ENCODE measurements at regions not wholly inside any gene's neighbourhood (a gene's known extent, or its start where the extent isn't known, plus 50 kb on each side); places are given as distances from the start of the nearest gene placed in this dataset.

DNA sequence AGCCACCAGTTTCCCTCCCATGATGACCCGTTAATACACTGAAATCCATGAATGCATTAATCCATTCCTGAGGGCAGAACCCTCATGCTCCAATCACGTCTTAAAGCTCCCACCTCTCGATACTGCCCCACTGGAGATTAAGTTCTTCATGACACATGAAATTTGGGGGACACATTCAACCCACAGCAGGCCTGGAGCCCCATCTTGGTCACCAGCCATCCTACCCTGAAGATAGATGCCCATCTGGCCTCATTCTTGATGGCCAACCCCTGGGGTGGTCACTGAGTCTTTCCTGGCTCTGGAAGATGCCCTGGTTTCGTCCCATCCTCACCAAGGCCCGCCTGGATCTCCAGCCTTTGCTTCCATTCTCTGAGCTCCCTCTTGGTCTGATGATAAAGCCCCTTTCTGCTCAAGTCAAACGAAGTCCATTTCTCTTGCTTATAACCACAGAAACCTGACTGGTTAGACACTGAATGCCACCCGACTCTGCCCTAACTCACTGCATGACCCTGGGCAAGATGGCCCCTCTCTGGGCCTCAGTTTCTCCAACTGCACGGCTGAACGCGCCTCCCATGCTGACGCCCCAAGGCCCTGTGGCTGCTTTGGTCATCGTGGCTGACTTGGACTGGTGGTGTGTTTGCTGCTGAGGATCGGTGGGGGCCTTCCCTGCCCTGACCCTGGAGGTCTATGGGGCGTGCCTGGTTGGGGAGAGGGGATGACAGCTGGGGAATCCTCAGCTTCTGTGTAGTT lies 138.4 kb upstream of the IER5L start:
- TF ChIP-seq, protein P1, sequence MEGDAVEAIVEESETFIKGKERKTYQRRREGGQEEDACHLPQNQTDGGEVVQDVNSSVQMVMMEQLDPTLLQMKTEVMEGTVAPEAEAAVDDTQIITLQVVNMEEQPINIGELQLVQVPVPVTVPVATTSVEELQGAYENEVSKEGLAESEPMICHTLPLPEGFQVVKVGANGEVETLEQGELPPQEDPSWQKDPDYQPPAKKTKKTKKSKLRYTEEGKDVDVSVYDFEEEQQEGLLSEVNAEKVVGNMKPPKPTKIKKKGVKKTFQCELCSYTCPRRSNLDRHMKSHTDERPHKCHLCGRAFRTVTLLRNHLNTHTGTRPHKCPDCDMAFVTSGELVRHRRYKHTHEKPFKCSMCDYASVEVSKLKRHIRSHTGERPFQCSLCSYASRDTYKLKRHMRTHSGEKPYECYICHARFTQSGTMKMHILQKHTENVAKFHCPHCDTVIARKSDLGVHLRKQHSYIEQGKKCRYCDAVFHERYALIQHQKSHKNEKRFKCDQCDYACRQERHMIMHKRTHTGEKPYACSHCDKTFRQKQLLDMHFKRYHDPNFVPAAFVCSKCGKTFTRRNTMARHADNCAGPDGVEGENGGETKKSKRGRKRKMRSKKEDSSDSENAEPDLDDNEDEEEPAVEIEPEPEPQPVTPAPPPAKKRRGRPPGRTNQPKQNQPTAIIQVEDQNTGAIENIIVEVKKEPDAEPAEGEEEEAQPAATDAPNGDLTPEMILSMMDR (IDR thresholded peaks at IDR 0.05) = no peak
- TF ChIP-seq ZFX (IDR thresholded peaks at IDR 0.05; ENCODE audit: borderline replicate concordance) = no peak
- no peak overlapping the region for H3K27ac ChIP-seq

DNA sequence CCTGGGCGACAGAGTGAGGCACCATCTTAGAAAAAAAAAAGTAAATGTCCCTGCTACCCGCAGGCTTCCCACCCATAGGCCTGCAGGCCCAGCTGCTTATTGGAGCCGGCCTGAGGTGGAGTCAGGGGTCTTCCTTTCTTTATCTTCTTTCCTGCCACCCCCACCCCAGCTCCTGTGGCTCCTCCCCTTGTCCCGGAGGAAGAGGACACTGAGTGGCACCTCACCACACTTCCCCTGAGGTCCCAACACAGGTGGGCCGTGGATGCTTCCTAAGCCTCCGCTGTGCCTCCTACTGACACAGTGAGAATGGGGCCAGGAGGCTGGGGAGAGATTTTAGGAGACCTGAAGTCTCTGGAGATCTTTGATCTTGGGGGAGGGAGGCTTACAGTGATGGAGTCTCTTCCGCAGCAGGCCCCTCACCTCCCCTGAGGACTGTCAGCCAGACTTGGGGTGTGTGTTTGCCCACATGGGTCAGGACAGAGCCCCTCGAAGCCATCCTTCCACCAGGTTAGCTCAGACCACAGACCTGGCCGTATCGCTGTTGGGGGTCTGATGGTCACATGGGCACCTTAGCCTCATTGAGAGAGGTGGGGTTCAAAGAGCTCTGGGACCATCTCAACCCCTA lies 135.4 kb upstream of the IER5L start:
- no peak overlapping the region for H3K27ac ChIP-seq

DNA sequence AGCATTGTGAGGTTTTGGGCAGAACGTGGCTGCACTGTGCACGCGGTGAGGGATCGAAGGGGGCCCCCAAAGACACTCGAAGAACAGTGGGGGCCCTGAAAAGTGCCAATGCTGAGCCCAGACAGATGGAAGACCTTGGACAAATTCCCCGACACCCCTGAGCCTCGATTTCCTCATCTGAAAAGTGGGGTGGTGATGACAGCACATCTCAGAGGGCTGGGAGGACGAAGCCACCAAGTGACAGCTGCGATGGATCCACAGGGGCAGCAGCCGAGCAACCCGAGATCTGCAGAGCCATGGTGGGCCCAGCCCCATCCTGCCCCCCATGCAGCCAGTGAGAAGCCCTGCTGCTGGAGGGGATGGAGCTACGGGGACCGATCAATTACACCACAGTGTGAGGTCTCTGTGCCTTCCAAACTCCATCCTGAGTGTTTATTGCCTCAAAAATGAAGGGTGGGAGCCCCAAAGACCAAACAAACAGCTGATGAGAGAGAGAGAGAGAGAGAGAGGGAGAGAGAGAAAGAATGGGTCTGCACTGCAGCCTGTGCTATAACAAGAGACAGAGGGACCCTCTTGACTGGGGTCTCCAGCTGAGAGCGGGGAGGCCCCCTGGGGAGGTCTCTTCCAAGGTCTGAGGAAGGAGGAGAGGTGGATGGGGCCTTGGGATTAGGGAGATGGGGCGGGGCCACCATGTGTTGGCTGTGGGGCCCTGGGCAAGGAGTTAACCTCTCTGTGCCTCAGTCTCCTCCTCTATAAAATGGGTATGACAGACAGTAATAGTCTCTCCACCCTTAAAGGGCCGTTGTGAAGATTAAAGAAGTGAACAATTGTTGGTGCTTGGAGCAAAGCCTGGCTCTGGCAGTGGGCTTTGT lies 134.4 kb upstream of the IER5L start:
- no peak for TF ChIP-seq ZFX (IDR thresholded peaks at IDR 0.05; ENCODE audit: borderline replicate concordance)
- TF ChIP-seq, protein P1 (IDR thresholded peaks at IDR 0.05) = no peak
- no peak overlapping the region for H3K27ac ChIP-seq

More for the DNA sequence above, 135.4 kb upstream of the IER5L start:
- TF ChIP-seq, protein P1 (IDR thresholded peaks at IDR 0.05) = no peak
- TF ChIP-seq ZFX (IDR thresholded peaks at IDR 0.05; ENCODE audit: borderline replicate concordance) = no peak

DNA sequence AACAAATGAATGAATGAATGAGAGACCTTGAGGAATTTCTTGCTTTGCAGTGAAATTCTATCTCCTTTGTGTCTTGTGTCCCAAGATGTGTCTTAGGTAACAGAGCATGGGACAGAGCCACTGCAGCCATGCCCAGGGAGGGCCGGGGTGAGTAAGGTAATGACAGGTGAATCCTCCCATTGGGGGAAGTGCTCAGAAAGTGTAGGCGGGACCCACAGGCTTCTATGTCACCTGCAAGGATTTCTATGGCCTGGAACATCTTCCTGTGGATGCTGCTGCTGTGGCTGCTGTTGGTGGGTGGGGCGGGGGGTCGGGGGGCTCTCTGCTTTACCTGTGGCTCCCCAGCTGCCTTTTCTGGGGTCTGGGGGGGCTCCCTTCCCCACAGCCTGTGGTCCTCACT lies 133.6 kb upstream of the IER5L start:
- TF ChIP-seq, protein P1 (IDR thresholded peaks at IDR 0.05) = no peak
- no peak for TF ChIP-seq ZFX (IDR thresholded peaks at IDR 0.05; ENCODE audit: borderline replicate concordance)
- H3K27ac ChIP-seq = no peak overlapping the region

DNA sequence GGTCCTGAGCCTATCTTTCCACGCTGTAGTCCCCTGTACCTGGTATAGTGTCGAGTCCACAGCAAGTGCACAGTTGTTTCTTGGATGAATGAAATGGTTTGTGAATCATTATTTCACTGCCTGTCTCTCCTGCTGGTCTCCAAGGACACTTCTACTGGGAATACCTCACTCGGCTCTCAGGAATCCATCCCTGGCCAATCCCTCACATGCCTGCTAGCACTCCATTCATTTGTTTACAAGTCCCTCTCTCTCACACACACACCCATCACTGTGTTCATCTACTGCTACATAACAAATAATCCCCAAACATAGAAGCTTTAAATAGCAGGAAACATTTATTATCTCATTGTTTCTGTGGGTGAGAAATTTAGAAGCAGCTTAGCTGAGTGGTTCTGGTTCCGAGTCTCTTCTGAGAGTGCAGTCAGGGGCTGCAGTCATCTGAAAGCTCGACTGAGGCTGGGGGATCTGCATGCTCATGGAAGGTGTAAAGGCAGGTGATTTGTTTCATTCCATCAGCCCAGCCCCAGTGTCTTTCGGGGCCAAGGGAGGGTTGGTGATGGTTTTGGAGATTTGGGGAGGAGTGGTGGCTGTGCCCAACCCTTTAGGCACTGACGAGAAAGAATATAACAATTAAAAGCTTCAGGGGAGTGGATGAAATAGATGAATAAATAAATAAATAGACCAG lies 132.7 kb upstream of the IER5L start:
- no peak overlapping the region for H3K27ac ChIP-seq

DNA sequence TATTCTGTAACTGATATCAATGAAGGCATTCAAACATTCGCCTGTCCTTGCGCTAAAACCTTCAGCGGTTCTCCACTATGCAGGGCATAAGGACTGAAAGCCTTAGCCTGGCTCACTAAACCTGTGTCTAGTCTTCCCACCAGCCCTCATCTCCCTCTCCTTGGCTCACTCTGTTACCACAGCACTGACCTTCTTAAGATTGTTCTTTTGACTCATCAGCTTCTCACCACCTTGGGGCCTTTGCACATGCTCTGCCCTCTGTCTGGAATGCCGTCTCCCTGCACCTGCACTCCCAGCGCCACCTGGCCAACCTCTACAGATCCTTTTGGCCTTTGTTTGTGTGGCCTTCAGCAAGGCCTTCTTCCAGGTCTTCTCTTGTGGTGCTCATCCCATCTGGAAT lies 131.8 kb upstream of the IER5L start:
- no peak overlapping the region for H3K27ac ChIP-seq
- no peak for TF ChIP-seq ZFX (IDR thresholded peaks at IDR 0.05; ENCODE audit: borderline replicate concordance)
- TF ChIP-seq, protein P1 (IDR thresholded peaks at IDR 0.05) = no peak

More for the DNA sequence above, 132.7 kb upstream of the IER5L start:
- TF ChIP-seq ZFX (IDR thresholded peaks at IDR 0.05; ENCODE audit: borderline replicate concordance) = no peak
- TF ChIP-seq, protein P1 (IDR thresholded peaks at IDR 0.05) = no peak

Data from 22Rv1 (cell line).